HL-60 (cell line): ENCODE measurements at regions not wholly inside any gene's neighbourhood (a gene's known extent, or its start where the extent isn't known, plus 50 kb on each side); places are given as distances from the start of the nearest gene placed in this dataset.

Experiments
- DNase-seq, 2 experiments: peaks; one replicate each; pipeline ENCODE4 v3.0.0-alpha.2; 2010 to 2020; ENCODE audit warnings: low read depth in 1 of 2, low spot score in 1 of 2
- H3K27ac ChIP-seq: fragments of 250-450 bp; sonication (Bioruptor Pico); replicated peaks from 2 replicates; pipeline ENCODE4 v1.5.1; 2020; ENCODE audit warnings: mild to moderate bottlenecking, moderate library complexity
- H3K27me3 ChIP-seq: fragments of 250-450 bp; sonication (Bioruptor Pico); 2 replicates; pipeline ENCODE4 v1.5.1; 2021; ENCODE audit warnings: mild to moderate bottlenecking, moderate library complexity; ENCODE audit not compliant: insufficient read depth, poor library complexity, severe bottlenecking
- H3K4me3 ChIP-seq: replicated peaks from 2 replicates; pipeline ENCODE4 v1.5.1; 2011; ENCODE audit warnings: mild to moderate bottlenecking, control low read depth, low read length; ENCODE audit not compliant: insufficient read depth
- CTCF ChIP-seq: IDR thresholded peaks from one replicate; pipeline ENCODE4 v1.5.1; 2011; ENCODE audit warnings: low read length, control low read depth, inconsistent platforms; ENCODE audit not compliant: insufficient read depth
- GABPA ChIP-seq: IDR thresholded peaks from 2 replicates; pipeline ENCODE4 v1.6.1; 2012; ENCODE audit warnings: low read depth
- POLR2AphosphoS5 ChIP-seq: IDR thresholded peaks from 2 replicates; pipeline ENCODE4 v1.6.1; 2012; ENCODE audit warnings: low read depth
- REST ChIP-seq: IDR thresholded peaks from 2 replicates; pipeline ENCODE4 v1.6.1; 2012; ENCODE audit warnings: low read depth; ENCODE audit not compliant: insufficient replicate concordance
- SPI1 ChIP-seq: IDR thresholded peaks from 2 replicates; pipeline ENCODE4 v1.6.1; 2012; ENCODE audit warnings: low read depth, mild to moderate bottlenecking, borderline replicate concordance

GRCh38 chr2:117091041-117091837 lies 723.3 kb upstream of the DDX18 start:
- Histone ChIP-seq H3K27me3 (no peaks in the 10 kb centered on the region), H3K27ac (no peak overlapping the region), H3K4me3 (no peak overlapping the region)
- no peak for TF ChIP-seq GABPA
- no peak for TF ChIP-seq SPI1
- no peak for TF ChIP-seq POLR2AphosphoS5
- TF ChIP-seq CTCF: no peak
- DNase-seq: no peak

- Histone ChIP-seq H3K27me3 (no peaks in the 10 kb centered on the region), H3K4me3 (no peak overlapping the region), H3K27ac (no peak overlapping the region)
- TF ChIP-seq REST (no peak), GABPA (no peak), POLR2AphosphoS5 (no peak), SPI1 (no peak), CTCF (no peak)
- DNase-seq: no peak
Measured at GRCh38 chr2:117101613-117102012, 712.9 kb upstream of the DDX18 start.

- Histone ChIP-seq H3K4me3 (no peak overlapping the region), H3K27ac (no peak overlapping the region), H3K27me3 (no peaks in the 10 kb centered on the region)
- DNase-seq: no peak
- TF ChIP-seq CTCF (no peak), GABPA (no peak), POLR2AphosphoS5 (no peak), SPI1 (no peak), REST (no peak)
Measured at GRCh38 chr2:117108741-117109267, 705.7 kb upstream of the DDX18 start.
